Spleen (tissue), 11 donors: ENCODE measurements at regions not wholly inside any gene's neighbourhood (a gene's known extent, or its start where the extent isn't known, plus 50 kb on each side); places are given as distances from the start of the nearest gene placed in this dataset.

Experiments
- DNase-seq: peaks from one replicate; pipeline ENCODE4 v3.0.0-alpha.2; 2020
- H3K27ac ChIP-seq, 8 donors: fragments of 200-600 bp; sonication (generic) in 7 of 8; 1 replicate in 4 of 8; 2 replicates in 4 of 8; pipeline versions ENCODE4 v1.5.0 to v1.8.0; 2016 to 2021; ENCODE audit warnings: inconsistent platforms in 4 of 8, mild to moderate bottlenecking in 4 of 8, moderate library complexity in 1 of 8
- H3K27me3 ChIP-seq, 7 donors: fragments of 200-600 bp; sonication (generic) in 6 of 7; replicated peaks in 1 of 7; 1 replicate in 4 of 7; 2 replicates in 3 of 7; pipeline versions ENCODE4 v1.5.0 to v1.8.0; 2016 to 2021; ENCODE audit warnings: inconsistent platforms in 3 of 7, mild to moderate bottlenecking in 1 of 7
- H3K36me3 ChIP-seq, 6 donors: fragments of 200-600 bp; sonication (generic) in 5 of 6; 1 replicate in 4 of 6; 2 replicates in 2 of 6; pipeline versions ENCODE4 v1.5.0 to v1.8.0; 2016 to 2021; ENCODE audit warnings: inconsistent platforms in 2 of 6
- H3K4me1 ChIP-seq, 6 donors: fragments of 200-600 bp; sonication (generic) in 5 of 6; 1 replicate in 3 of 6; 2 replicates in 3 of 6; pipeline versions ENCODE4 v1.5.0 to v1.8.0; 2016 to 2021; ENCODE audit warnings: inconsistent platforms in 3 of 6
- H3K4me3 ChIP-seq, 8 donors: fragments of 200-600 bp; sonication (generic) in 7 of 8; 1 replicate in 4 of 8; 2 replicates in 4 of 8; pipeline versions ENCODE4 v1.5.0 to v1.8.0; 2016 to 2021; ENCODE audit warnings: inconsistent platforms in 4 of 8, mild to moderate bottlenecking in 4 of 8, moderate library complexity in 2 of 8
- H3K9me3 ChIP-seq, 8 donors: fragments of 200-600 bp; sonication (generic) in 7 of 8; 1 replicate in 4 of 8; 2 replicates in 4 of 8; pipeline versions ENCODE4 v1.5.0 to v1.8.0; 2016 to 2021; ENCODE audit warnings: inconsistent platforms in 4 of 8
- POLR2A ChIP-seq, 3 donors: fragments of 450-650 bp; IDR thresholded peaks; one replicate each; pipeline ENCODE4 v1.5.1; 2017; ENCODE audit warnings: antibody characterized with exemption in 3 of 3, mild to moderate bottlenecking in 1 of 3
- POLR2AphosphoS5 ChIP-seq, 3 donors: sonication (generic); formaldehyde crosslinking; IDR thresholded peaks; one replicate each; pipeline ENCODE4 v1.5.1; 2017; ENCODE audit warnings: antibody characterized with exemption in 3 of 3
- WGBS, 5 donors: extraction: QIAGEN DNeasy Blood & Tissue Kit in 3 of 5; methylation state at CpG; one replicate each; pipeline versions ENCODE4 v1.1.5 to v1.1.7; 2013 to 2018; 5-methylcytosine and 5-hydroxymethylcytosine counted together
- intact Hi-C: fragments of 100-400 bp; cut with DNase I; formaldehyde crosslinking; loops from one replicate; pipeline ENCODE4 v1.15.0; 2023; ENCODE audit warnings: low total_unique reads
- TF ChIP-seq, protein P1 (sequence below), 11 experiments: fragments of 200-600 bp in 7 of 11; fragments of 450-650 bp in 4 of 11; sonication (generic) in 4 of 11; IDR thresholded peaks in 8 of 11; conservative IDR thresholded peaks in 3 of 11; 1 replicate in 7 of 11; 2 replicates in 4 of 11; pipeline versions ENCODE4 v1.4.0 to v1.8.0; 2016 to 2021; ENCODE audit warnings: antibody characterized with exemption in 11 of 11, inconsistent platforms in 4 of 11, mild to moderate bottlenecking in 1 of 11
- donor health status: healthy with polysubstance abuse.
- donor health status: DM: no; HTN: no; CAD: no; lungs with moderate emphysema.
- donor health status: DM: no; HTN: no; CAD: no.
- donor health status: Bipolar disorder and iron deficiency.
- donor health status: healthy.
- donor health status: DM: no; HTN: no; CAD: no.
- donor health status: DM: yes; HTN: yes; CAD: no.

DNA sequence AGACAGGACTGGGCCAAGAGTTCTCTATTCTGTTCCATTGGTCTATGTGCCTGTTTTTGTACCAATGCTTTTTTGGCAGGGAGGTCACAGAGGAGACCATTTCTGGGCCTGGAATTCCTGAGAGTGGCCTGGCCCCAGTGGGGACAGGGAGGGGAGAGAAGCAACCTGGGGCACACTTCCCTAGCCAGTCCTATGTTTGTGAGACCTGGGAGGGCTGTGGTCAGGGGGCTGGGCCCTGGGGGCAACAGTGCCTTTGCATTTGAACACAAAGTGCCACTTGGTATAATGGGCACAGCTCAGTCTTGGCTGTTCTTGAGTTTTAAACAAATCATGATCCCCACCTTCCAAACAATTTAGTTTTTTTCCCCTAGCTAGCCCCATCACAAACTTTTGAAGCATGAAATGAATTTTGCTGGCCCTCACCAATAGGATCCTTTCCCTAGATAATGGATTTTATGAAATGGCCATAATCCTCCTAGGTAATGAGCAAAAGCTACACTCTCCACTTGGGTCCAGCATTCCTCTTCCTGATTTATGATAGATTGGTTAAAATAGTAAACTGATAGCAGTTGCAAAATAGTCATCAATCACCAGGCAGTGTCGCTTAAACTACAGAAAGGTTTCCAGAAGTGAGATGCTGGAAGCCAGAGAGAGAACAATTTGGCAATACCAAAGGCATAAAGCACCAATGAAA, 133.5 kb downstream of the GLI2 start:
- Histone ChIP-seq H3K4me1 (peaks cover 0 to 21% (median 9%) of the 10 kb centered on the region in 6 donors), H3K9me3 (no peaks in the 10 kb centered on the region), H3K4me3 (no peak overlapping the region), H3K27me3 (peaks cover 2 to 65% (median 16%) of the 10 kb centered on the region in 7 donors), H3K36me3 (no peaks in the 10 kb centered on the region), H3K27ac (no peak overlapping the region)
- WGBS, 5 donors: 77 to 84% (median 81%) methylated on average over 1 of the region's 1 CpG
- peak; percentile 42 for DNase-seq
- intact Hi-C loops: no loop called here
- TF ChIP-seq, protein P1, sequence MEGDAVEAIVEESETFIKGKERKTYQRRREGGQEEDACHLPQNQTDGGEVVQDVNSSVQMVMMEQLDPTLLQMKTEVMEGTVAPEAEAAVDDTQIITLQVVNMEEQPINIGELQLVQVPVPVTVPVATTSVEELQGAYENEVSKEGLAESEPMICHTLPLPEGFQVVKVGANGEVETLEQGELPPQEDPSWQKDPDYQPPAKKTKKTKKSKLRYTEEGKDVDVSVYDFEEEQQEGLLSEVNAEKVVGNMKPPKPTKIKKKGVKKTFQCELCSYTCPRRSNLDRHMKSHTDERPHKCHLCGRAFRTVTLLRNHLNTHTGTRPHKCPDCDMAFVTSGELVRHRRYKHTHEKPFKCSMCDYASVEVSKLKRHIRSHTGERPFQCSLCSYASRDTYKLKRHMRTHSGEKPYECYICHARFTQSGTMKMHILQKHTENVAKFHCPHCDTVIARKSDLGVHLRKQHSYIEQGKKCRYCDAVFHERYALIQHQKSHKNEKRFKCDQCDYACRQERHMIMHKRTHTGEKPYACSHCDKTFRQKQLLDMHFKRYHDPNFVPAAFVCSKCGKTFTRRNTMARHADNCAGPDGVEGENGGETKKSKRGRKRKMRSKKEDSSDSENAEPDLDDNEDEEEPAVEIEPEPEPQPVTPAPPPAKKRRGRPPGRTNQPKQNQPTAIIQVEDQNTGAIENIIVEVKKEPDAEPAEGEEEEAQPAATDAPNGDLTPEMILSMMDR (IDR thresholded peaks at IDR 0.05 in 8 of 11, conservative IDR thresholded peaks at IDR 0.05 in 3 of 11): no peak
- TF ChIP-seq POLR2A (IDR thresholded peaks at IDR 0.05) (no peak), POLR2AphosphoS5 (IDR thresholded peaks at IDR 0.05) (no peak)

DNA sequence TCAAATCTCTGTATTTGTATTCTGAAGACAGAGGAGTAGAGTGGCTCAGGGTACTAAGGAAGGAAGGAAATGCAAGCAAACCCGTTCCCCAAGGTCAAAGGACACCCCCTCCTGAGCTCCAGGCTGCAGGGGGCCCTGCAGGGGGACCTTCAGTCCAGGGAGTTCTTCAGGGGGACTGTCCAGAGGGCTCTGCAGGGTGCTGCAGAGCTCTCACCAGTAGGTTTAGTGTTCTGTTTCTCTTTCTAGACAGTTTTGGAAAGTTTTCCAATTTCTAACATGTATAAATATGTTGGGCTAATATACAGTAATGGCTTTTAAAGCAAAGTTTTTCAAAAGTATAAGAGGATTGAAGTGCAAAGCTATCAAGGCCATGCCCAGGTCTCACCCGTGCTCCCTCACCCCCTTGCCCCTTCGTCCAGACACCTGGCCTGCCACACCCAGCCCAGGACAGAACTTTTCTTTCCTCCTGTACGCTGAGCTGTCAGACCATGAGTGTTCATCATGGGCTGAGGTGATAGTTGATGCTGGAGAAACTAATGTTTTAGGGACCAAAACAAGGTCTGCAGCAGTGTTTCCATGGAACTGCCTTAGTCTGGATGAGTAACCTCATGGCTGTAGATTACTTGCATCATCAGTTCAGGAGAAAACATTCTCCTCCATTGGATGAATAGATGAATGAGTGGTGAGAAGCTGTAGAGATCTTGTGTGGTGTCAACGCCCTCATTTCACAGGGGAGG, 134.2 kb downstream of the GLI2 start:
- WGBS, 5 donors: 43 to 69% (median 67%) methylated on average over 5 of the region's 5 CpGs
- no peak overlapping the region for H3K27ac ChIP-seq
- H3K4me3 ChIP-seq: no peak overlapping the region
- H3K36me3 ChIP-seq: no peaks in the 10 kb centered on the region
- TF ChIP-seq POLR2AphosphoS5 (IDR thresholded peaks at IDR 0.05): no peak
- TF ChIP-seq, protein P1 (IDR thresholded peaks at IDR 0.05 in 8 of 11, conservative IDR thresholded peaks at IDR 0.05 in 3 of 11): no peak
- no peak for TF ChIP-seq POLR2A (IDR thresholded peaks at IDR 0.05)
- H3K4me1 ChIP-seq: peaks cover 0 to 21% (median 9%) of the 10 kb centered on the region in 6 donors
- no peaks in the 10 kb centered on the region for H3K9me3 ChIP-seq
- intact Hi-C loops: no loop called here
- peak; percentile 27 for DNase-seq
- peaks cover 2 to 60% (median 16%) of the 10 kb centered on the region in 7 donors for H3K27me3 ChIP-seq

DNA sequence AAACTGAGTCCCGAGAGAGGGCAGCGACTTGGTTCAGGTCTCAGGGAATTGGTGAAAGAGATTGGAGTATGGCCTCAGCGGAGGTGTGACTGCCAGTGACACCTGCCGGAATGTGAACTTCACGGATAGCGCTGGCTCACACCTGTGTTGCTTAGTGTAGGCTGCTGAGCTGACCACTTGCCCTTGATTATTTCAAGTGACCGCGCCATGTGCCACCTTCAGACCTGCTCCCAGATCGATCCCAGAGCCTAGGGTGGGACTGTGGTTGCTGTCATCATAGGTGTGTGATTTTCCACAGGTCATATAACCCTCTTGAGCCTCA, 134.8 kb downstream of the GLI2 start:
- peaks cover 0 to 21% (median 9%) of the 10 kb centered on the region in 6 donors for H3K4me1 ChIP-seq
- no peak for TF ChIP-seq POLR2AphosphoS5 (IDR thresholded peaks at IDR 0.05)
- TF ChIP-seq POLR2A (IDR thresholded peaks at IDR 0.05): no peak
- TF ChIP-seq, protein P1 (IDR thresholded peaks at IDR 0.05 in 8 of 11, conservative IDR thresholded peaks at IDR 0.05 in 3 of 11): no peak
- no peaks in the 10 kb centered on the region for H3K36me3 ChIP-seq
- H3K27me3 ChIP-seq: peaks cover 2 to 54% (median 16%) of the 10 kb centered on the region in 7 donors
- no peak for DNase-seq
- 84 to 97% (median 93%) methylated on average over 9 of the region's 9 CpGs for WGBS, 5 donors
- no peaks in the 10 kb centered on the region for H3K9me3 ChIP-seq
- H3K27ac ChIP-seq: no peak overlapping the region
- no peak overlapping the region for H3K4me3 ChIP-seq
- intact Hi-C loops: no loop called here

DNA sequence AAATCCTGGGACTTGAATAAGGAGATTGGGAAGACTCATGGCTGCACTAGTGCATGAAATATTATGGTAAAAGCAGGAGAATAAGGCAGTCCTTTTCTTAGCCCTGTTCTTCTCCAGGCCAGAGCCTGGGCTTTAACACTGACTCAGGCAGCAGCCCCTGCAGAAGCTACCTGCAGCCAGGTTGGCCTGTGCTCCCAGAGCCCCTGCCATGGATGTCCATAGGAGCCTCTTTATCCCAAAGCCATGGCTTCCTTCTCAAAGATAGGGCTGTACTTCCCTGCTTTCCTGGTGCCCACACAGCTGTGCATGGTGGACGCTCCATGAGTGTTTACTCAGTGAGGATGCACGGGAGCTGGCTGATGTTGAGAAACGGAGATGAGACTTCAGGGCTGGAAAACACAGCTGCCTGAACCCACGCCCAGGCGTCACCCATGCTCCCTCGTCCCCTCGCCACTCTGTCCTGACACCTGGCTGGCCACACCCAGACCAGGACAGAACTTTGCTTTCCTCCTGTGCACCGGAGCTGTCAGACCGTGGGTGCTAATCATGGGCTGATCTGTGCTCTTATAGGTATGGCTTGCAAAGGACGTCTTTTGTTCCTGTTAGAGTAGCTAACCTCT, 135.5 kb downstream of the GLI2 start:
- intact Hi-C loops: no loop called here
- peaks cover 0 to 21% (median 9%) of the 10 kb centered on the region in 6 donors for H3K4me1 ChIP-seq
- no peak overlapping the region for H3K27ac ChIP-seq
- no peak overlapping the region for H3K4me3 ChIP-seq
- no peak for DNase-seq
- TF ChIP-seq POLR2AphosphoS5 (IDR thresholded peaks at IDR 0.05) (no peak), POLR2A (IDR thresholded peaks at IDR 0.05) (no peak)
- TF ChIP-seq, protein P1 (IDR thresholded peaks at IDR 0.05 in 8 of 11, conservative IDR thresholded peaks at IDR 0.05 in 3 of 11): no peak
- H3K9me3 ChIP-seq: no peaks in the 10 kb centered on the region
- H3K36me3 ChIP-seq: no peaks in the 10 kb centered on the region
- 88 to 94% (median 89%) methylated on average over 9 to 10 of the region's 10 CpGs for WGBS, 5 donors
- H3K27me3 ChIP-seq: peaks cover 2 to 47% (median 16%) of the 10 kb centered on the region in 7 donors
